ENCODE measurements at regions not wholly inside any gene's neighbourhood (a gene's known extent, or its start where the extent isn't known, plus 50 kb on each side); places are given as distances from the start of the nearest gene placed in this dataset.

DNA sequence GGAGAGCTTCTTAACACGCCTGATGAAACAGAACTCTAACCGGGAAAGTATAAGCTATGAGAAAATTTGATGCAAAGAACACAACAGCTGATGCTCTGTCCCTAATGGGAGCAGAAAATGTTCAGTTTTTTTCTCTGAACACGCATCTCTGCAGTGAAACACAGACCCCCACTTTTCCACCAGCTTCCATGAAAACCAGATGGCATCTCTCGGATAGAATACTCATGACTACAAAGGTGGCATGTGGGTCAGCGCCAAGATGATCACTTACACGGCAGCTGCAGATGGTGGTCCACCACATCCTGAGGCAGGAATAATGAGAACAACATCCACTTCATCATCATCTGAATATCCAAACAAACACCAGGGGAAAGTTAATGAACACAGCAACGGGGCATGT, 85.2 kb upstream of the CNR1 start:
- TF ChIP-seq CTCF (IDR thresholded peaks at IDR 0.05), result no peak
- H3K9me3 ChIP-seq, result no peaks in the 10 kb centered on the region
- intact Hi-C loops (cut with DNase I), result no loop called here
- no peaks in the 10 kb centered on the region for H3K36me3 ChIP-seq
- H3K27me3 ChIP-seq, result no peaks in the 10 kb centered on the region
- H3K4me1 ChIP-seq, result no peaks in the 10 kb centered on the region
- DNase-seq, result no peak
- H3K4me3 ChIP-seq, result no peak overlapping the region
- no peak for ATAC-seq
- H3K27ac ChIP-seq, result no peak overlapping the region

DNA sequence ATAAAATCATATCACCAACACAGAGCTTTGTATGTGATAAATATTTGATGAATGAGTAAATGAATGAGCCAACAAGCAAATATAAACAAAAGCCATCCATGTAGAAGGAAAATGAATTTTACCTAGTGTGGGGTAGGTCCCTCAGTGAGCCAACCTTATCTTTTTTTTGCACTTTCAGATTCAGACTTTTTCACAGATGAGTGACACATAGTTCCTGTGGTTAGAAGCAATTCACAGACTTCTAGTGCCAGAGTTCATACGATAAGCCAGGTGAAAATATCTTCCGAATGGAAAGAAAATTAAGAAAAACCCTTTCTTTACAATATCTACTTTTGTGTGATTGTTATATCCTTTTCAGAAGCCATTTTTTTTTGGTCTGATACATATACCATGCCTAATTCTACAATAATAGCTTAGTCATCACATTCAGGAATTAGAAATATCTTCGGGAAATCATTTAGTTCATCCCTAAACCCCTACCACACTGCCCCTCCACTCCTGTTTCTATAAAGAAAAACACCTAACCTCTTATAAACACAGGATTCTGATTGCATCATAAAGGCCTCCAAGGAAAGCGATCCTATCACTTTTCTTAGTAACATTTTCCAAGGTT, 82.7 kb upstream of the CNR1 start:
- TF ChIP-seq CTCF (IDR thresholded peaks at IDR 0.05), result no peak
- H3K4me3 ChIP-seq, result no peak overlapping the region
- intact Hi-C loops (cut with DNase I), result no loop called here
- no peak overlapping the region for H3K27ac ChIP-seq
- H3K4me1 ChIP-seq, result no peaks in the 10 kb centered on the region
- no peak for DNase-seq
- no peaks in the 10 kb centered on the region for H3K27me3 ChIP-seq
- ATAC-seq, result no peak
- H3K36me3 ChIP-seq, result no peaks in the 10 kb centered on the region
- H3K9me3 ChIP-seq, result no peaks in the 10 kb centered on the region

DNA sequence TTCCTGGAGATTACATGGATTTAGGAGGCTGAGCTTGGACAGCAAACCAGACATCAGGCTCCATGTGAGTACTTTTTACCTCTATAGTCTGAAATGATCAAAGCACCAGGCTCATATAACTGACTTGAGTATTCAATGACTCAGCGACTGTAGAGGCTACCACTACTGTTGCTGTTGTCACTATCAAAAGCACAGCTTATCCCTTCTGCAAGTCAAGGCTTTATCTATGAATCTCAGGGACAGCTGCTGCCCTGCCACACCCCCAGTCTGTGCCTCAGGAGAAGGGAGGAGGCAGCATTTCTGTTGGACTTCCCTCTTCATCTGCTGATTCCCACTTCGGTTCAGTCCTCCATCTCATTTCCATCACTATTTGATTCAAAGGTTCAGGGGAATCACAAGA, 80.5 kb upstream of the CNR1 start:
- Histone ChIP-seq H3K36me3 (no peaks in the 10 kb centered on the region), H3K27ac (no peak overlapping the region), H3K4me1 (no peaks in the 10 kb centered on the region), H3K4me3 (no peak overlapping the region), H3K9me3 (no peaks in the 10 kb centered on the region), H3K27me3 (no peaks in the 10 kb centered on the region)
- DNase-seq (no peak), ATAC-seq (no peak)
- intact Hi-C loops (cut with DNase I), result no loop called here
- TF ChIP-seq CTCF (IDR thresholded peaks at IDR 0.05), result no peak

DNA sequence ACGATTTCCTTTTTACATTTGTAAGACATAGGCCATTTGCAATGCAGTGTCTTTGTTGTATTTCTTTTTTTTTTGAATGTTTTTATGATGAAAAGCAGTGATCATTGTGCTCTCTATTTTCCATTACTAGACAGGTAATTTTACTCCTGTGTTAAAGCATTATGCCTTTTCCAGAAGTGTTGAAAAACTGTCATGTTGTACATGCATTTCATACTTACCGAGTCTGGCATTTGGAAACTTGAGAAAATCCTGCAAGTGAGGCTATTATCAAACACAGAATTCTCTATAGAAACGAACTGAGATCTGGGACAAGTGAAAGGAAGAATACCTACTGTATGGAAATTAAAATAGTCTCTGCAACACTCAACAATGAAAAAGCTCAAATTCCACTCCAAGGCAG, 78.6 kb upstream of the CNR1 start:
- H3K27ac ChIP-seq, result no peak overlapping the region
- no peak overlapping the region for H3K4me3 ChIP-seq
- H3K36me3 ChIP-seq, result no peaks in the 10 kb centered on the region
- intact Hi-C loops (cut with DNase I), result no loop called here
- no peak for ATAC-seq
- H3K9me3 ChIP-seq, result no peaks in the 10 kb centered on the region
- DNase-seq, result no peak
- no peaks in the 10 kb centered on the region for H3K27me3 ChIP-seq
- no peaks in the 10 kb centered on the region for H3K4me1 ChIP-seq
- TF ChIP-seq CTCF (IDR thresholded peaks at IDR 0.05), result no peak

DNA sequence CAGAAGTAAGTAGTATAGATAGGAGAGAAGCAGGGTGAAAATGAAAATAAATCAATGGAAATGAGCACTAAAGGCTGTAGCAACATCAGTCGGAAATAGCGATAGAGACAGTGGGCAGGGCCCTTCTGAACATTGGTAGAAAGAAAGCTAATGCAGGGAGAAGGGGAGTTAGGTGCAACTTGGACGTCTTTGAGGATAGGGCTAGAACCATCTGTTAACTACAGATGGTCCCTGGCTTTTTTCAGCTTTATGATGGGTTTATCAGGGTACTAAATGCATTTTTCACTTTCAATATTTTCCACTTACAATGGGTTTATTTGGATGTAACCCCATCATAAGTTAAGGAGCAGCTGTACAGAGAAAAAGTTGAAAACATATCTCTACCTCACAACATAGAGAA, 72.8 kb upstream of the CNR1 start:
- intact Hi-C loops (cut with DNase I), result no loop called here
- Histone ChIP-seq H3K36me3 (no peaks in the 10 kb centered on the region), H3K4me3 (no peak overlapping the region), H3K27me3 (no peaks in the 10 kb centered on the region), H3K9me3 (no peaks in the 10 kb centered on the region), H3K27ac (no peak overlapping the region), H3K4me1 (no peaks in the 10 kb centered on the region)
- no peak for TF ChIP-seq CTCF (IDR thresholded peaks at IDR 0.05)
- ATAC-seq (no peak), DNase-seq (no peak)

- intact Hi-C loops (cut with DNase I), result no loop called here
- Histone ChIP-seq H3K4me3 (no peak overlapping the region), H3K36me3 (no peaks in the 10 kb centered on the region), H3K27ac (no peak overlapping the region), H3K27me3 (no peaks in the 10 kb centered on the region), H3K4me1 (no peaks in the 10 kb centered on the region), H3K9me3 (no peaks in the 10 kb centered on the region)
- ATAC-seq (peak; percentile 90), DNase-seq (no peak)
- TF ChIP-seq CTCF (IDR thresholded peaks at IDR 0.05), result peak; percentile 44
Measured at GRCh38 chr6:88238065-88238464, 71.9 kb upstream of the CNR1 start.

Data from upper lobe of right lung (tissue), 1 donor.